KBM-7 (cell line): ENCODE measurements at regions not wholly inside any gene's neighbourhood (a gene's known extent, or its start where the extent isn't known, plus 50 kb on each side); places are given as distances from the start of the nearest gene placed in this dataset.
"Not testable (repeated sequence)": the region's sequence is repeated elsewhere in the genome, so short reads cannot be mapped to it uniquely, and the experiment has no call there.

Experiments used
- DNase-seq: peaks from one replicate; pipeline ENCODE4 v3.0.0-alpha.2; 2015
- in situ Hi-C: fragments of 300-500 bp; cut with MboI; formaldehyde crosslinking; loops from 2 replicates; pipeline ENCODE4 v1.14.3; 2020; ENCODE audit warnings: low sequenced_read_pairs, low pct_unique_long_range_greater_than_20kb, mixed read lengths

DNA sequence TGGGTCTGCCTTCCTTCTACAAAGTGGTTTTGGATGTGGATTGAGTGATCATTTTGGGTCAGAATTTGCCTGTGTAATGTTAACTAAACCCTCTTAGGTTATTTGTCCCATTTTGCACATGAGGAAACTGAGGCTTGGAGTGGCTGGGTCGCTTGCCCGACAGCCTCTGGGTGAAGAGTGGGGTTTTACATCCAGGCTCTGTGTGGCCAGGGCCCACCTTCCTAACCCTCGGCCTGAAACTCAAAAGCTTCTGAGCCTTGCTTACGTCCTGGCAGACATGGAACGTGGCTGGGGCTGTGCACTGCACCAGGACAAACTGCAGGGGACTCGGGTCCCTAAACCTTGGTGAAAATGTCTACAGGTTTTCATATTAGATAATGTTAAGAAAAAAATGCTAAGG, 542.4 kb downstream of the TBC1D22A start:
- DNase-seq: no peak
- in situ Hi-C loops: no loop called here

DNA sequence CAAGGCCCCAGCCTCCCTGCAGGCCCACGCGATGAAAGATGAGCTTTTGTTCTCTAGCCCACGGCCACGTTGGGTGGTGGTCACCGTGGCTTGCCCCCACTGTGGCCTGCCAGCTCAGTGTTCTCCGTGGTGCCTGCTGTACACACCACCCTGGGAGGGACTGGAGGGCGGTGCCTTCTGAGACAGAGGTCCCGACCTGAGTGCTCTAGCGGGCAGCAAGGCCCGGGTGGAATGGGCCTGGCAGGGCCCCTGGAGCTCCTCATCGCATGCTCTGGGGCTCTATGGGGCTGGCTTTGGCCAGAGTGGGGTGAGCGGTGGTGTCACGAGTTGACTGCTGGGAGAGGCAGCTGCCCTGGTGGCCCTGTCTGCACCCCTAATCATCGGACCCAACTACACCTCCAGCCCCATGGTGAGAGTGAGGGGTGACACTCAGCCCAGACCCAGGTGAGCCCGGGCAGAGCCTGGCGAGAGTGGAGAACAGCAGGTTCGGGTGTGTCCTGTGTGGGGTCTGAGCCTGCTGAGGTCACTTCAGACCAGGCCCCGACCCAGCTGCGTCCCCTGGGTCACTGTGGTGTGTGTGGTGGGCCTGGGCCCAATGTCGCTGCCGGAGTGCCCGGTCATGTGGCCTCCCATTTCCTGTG, 541.9 kb downstream of the TBC1D22A start:
- DNase-seq: no peak
- in situ Hi-C loops: no loop called here

DNA sequence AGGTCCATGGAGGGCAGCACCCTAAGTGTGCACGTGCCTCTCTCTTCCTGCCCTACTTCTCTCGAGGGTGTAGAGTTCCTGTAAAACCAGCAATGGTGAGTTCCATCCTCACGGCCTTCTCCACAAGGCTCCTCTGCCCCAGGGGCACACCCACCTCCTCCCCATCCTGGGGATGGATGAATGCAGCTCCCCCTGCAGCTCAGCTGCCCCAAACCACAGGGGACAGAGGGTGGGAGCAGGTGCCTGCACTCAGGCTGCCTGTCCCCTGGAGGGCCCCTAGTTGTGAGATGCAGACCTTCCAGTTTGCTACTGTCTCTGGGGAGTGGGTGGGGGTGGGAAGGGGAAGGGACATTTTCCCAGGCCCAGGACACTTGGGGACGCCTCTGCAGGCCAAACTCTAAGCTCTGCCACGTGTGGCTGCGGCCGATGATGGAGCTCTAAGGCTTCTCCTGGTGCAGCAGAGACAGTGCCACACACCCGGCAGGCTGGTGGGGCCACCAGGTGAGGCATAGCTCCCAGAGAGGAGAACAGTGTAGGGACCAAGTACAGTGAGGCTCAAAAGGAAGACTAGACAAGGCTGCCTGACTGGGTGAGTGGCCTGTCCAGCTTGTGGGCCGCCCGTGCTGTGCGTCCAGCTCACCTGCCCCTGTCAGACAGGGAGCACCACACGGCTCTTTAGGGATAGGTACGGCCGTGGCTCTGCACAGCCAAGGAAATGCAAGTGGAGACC, 540.9 kb downstream of the TBC1D22A start:
- in situ Hi-C loops: no loop called here
- DNase-seq: no peak

DNA sequence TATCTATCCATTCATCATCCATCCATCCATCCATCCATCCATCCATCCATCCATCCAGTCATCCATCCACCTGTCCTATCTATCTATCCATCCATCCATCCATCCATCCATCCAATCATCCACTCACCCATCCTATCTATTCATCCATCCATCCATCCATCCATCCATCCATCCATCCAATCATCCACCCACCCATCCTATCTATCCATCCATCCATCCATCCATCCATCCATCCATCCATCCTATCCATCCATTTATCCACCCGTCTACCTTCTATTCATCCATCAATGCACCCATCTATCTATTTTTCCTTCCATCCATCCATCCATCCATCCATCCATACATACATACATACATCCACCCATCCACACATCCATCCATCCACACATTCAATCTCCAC, 540.1 kb downstream of the TBC1D22A start:
- in situ Hi-C loops, DNase-seq: not testable (repeated sequence)

DNA sequence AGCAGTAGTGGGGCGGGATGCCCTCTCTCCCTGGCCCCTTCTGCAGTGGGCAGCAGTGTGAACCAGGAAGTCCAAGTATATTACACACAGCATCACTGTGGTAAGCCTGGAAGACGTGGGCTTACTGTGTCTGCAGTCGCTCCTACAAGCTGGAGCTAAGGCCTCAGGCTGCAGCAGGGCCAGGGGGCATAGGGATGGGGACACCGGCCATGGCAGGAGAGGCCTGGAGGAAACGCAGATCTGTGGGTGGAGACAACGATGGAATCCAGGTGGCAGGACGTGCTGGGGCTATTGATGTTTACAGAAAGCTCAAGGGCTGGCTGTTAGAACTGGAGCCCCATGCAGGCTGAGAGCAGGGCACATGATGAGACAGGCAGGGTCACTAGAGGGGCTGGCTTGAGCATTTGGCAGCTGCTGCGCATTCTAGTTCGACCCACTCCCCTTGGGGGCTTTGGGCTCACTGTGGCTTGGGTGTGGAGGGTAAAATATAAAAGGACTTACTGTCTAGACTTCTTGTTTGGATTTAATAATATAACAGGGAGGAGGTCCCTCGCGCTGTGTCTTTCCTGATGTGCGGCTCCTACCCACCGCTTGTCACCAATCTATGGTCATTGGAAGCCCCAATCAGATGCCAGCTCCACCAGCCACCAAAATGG, 539.5 kb downstream of the TBC1D22A start:
- in situ Hi-C loops: no loop called here
- no peak for DNase-seq

DNA sequence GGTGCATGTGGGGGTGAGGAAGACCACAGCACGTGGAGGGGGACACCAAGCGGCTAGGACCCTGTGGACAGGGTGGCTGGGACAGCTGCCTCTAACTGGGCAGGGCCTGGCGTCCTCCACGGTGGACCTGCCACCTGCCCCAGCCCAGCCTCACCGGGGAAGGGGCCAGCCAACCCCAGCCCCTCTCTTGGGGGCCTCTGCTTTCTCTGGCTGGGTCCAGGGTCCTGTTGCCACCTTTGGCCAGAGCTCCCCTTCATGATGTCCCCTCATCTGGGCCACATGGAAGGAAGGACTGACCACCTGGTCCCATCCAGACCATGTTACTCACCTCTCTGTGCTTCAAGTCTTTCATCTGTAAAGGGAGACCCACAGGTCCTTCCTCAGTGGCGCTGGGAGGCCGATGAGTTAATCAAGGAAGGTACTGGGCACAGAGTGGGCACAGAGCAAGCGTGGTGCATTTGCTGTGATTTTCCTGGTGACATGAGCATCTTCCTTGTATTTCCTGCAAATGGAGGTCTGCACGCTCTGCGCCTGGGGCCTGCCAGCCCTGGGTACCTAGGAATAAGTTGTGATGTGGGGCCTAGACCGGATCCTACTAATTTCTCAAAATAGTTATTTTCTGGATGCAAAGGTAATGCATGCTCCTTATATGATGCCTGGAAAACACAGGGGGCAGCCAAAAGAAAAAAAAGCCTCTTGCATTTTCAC, 538.4 kb downstream of the TBC1D22A start:
- in situ Hi-C loops: no loop called here
- no peak for DNase-seq

DNA sequence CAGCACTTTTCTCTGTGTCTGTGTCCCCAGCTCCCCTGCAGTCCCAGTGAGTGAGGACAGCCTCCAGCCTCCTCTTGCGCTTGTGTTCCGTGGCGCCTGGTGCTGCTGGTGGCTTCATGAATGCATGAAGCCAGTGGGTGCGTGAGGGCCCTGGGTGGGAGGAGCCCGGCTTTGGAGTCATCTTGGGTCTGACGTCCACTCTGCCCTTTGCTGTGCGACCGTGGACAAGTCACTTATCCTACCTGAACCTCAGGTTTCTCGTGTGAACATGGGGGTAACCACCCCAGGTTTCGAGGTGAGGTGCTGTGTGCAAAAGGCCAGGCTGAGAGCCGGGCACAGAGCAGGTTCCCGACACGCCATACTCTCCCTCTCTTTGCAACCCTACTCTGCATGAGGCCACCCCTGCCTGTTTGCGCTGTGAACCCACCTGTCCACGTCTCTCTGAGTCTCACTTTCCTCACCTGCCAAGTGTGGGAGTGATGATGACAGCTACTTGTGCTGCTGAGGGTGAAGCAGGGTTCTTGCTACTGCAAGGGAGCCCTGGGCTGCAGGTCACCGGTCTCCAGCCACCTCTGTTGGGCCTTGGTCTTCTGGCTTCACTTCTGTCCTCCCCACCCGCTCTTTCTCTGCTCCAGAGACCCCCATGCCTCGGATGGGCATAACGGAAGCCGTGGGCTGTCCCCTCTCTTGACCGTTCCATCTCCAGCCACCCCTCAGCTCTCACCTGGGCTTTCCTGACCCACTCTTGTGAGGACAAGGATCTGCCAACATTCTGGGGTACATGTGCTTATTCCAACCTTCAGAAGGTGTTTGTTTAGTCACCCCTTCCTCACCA, 537.6 kb downstream of the TBC1D22A start:
- DNase-seq: no peak
- in situ Hi-C loops: no loop called here

DNA sequence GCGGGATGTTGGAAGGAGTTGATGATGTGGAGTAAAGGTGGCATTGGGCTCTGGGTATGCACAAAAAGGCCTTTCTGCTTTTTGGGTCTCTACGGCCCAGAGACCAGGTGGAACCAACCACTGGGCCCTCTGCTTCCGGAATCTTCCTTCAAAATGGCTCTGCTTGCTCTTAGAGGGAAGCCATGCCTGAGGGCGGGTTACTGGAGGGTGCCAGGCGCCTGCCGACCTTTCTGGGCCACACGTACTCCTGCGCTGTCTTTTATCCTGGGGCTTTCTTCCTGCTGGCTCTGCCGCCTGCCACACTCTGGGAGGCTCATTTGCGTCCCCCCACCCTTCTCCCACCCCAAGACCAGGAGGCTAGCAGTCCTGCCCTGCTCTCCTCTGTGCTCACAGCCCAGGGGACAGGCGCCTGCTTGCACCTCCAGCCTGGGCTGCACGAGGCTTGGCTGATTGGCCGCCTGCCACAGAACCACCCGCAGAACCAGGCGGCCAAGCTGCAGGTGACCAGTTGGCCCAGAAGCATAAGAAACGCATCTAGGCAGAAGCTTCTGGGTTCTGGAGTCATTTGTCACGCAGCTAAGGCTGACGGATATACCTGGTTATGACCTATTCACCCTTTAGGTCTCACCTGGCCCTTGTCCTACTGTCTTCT, 536.9 kb downstream of the TBC1D22A start:
- DNase-seq: no peak

DNA sequence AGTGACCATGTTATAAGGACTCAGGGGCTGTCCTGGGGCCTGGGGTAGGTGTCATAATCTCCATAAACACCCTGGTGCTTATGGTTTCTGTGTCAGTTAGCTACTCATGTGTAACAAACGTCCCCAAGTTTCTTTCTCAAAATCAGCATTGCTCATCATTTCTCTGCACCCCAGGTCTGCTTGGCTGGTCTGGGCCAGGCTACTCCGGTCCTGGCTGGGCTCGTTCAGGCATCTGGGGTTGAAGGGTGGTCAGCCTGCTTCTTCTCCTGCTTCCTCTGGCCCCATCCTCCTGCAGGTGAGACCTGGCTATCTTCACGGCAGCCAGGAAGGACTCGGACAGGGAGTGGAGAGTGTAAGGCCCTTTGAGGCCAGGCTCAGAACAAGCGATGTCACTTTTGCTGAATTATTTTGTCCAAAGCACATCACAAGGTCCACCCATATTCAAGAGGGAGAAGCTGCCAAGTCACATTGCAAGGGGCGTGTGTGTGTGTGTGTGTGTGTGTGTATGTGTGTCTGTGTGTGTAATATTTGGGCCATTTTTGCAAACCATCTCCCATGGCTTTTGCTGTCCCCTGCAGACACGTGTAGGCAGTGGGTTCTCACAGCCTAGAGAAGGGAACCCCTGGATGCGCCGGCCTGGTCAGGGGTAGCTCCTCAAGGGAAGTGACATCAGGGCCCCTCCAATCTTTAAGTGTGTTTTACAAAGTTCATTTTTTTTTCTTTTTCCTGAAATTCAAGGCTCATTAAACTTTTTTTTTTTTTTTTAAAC, 535.8 kb downstream of the TBC1D22A start:
- in situ Hi-C loops: no loop called here
- DNase-seq: no peak

More for the DNA sequence above, 536.9 kb downstream of the TBC1D22A start:
- in situ Hi-C loops: no loop called here

DNA sequence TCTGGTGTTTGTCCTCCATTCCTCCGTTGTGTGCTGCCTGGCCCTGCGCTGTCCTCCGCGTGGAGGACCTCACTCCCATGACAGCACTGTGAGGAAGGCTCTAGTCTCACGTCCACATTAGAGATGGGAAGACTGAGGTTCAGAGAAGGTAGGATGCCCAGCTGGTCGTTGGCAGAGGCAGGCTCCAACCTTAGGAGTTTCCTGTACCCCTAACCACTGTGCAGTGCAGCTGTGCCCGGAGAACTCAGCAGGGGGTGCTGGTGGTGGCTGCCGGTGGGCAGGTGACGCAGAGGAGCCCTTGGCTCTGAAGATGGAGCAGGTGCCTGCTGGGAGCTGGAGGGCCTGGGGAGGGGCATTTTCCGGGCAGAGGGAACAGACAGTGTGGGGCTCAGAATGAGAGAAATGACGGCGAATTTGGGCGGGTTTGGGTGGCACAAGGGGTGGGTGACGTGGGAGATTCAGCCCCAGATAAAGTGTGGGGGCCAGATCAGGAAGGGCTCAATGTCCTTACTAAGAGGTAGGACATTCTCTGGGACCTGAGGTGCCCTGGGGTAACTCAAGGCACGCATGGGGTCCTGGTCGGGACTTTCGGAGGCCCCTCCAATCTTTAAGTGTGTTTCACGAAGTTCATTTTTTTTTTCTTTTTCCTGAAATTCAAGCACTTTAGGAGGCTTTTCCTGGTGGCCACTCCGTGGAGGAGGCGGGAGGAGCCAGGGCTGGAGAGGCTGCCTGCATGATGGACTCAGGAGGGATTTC, 535.0 kb downstream of the TBC1D22A start:
- in situ Hi-C loops: no loop called here
- DNase-seq: no peak

DNA sequence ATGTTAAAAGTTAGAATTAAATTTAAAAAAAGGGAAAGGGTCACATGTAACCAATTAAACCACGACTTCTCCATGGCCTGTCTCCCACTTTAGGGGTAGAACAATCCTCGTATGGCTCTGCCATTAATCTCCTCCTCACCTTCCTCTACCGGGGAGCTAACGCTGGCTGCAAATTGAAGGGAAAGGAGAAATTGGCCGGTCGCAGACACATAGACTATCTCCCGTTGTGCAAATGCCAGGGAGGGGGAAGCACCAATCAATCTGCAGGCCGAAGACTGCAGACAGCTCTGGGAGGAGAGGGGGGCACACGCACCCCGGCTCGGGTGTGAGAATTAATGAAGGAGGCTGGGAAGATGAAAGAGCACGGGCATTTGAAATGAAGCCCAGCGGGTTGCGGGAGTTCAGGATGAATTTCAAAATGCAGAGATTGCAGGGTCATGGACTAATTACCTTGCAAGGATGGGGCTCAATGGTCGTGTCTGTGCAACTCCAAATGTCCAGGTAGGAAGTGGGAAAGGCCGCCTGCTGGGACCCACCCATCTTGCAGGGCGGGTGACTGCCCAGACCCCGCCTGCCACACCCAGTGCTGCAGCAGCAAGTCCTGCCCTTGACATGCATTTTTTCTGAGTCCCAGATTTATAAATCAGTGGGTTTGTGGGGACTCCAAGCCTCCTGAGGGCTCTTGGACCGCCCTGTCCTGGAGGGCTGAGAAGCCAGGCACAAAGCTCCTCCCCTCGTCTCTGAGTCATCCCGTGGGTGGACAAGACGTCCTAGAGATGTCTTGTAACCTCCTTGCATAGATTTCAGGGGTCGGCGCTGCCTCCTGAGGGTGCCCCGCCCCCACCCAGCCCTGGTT, 534.2 kb downstream of the TBC1D22A start:
- in situ Hi-C loops: no loop called here
- DNase-seq: no peak

DNA sequence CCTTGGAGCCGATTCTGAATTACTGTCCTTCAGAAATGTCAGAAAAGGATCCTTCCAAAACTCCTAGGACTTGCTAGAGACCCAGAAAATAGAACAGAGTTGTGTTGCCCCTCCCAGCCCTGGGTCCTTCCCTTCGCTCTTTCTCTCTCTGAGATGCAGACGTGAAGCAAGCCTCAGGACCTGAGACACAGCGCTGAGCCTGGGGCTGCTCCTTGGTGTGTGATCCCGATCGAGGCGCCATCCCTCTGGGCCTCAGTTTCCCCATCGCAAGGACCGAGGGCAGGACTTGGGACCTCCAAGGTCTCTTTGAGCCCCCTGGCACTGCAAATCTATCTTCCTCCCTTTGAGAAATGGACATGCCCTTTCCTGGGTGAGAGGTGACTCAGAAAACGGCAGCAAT, 533.5 kb downstream of the TBC1D22A start:
- in situ Hi-C loops: no loop called here
- no peak for DNase-seq

DNA sequence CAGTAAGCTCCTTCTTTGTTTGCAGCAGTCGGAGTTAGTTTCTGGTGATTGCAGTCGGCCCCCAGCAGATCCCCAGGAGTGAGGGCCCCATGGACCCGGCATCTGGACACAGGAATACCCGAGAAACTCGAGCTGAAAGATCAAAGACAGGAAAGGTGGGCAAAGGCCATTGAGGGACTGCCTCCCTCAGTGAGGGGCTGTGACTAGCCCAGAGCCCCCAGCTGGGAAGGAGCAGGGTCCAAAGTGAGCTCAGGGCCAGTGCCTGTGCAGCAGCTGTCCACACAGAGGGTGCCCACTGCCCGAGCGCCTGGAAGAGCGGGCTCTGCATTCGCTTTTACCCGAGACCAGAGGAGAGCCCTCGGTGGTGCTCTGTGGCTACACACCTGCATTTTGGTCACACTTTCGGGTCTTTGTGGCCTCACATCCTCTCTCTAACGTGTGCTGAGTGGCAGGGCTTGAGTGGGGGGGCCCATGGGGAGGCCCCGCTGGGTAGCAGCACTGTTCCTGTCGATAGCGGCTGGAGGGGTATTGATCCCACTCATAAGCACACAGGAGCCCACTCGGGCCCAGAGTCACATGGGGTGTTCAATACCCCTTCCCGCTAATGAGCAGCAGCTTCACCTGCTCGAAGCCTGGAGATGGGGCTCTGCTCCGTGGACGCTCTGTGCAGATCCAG, 532.9 kb downstream of the TBC1D22A start:
- no peak for DNase-seq
- in situ Hi-C loops: no loop called here

DNA sequence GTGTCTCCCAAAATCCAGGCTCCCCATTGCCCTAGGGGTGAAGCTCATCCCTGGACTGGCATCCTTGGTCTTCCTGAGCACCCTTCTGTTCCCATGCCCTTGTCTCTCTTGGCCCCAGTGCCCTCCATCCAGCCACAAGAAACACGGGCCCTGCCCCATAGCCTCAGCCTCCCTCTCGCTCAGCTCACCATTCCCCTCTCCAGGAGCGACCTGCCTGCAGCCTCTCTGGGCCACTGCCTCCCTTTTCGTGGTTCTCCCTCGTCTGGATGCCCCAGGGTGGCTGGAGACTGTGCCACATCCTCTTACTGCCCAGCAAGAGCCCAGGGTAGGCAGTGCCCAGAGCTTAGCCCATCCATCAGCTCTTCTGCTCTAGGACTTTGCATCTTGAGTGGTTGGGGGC, 532.1 kb downstream of the TBC1D22A start:
- no peak for DNase-seq
- in situ Hi-C loops: no loop called here

DNA sequence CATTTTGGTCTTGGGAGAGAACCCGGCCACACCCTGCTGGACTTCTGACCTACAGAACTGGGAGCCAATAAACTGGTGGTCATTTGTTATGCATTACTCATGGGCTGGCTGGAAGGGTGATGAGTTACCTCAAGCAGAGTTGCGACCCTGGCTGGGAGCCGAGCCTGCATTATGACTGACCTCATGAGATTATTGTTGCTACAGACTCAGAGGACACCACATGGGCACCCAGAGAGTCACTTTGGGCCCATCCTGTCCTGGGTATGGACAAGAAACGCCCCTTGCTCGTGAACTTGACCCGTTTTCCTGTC, 531.7 kb downstream of the TBC1D22A start:
- DNase-seq: no peak
- in situ Hi-C loops: no loop called here
